Neural cell (in vitro differentiated cells): ENCODE measurements at regions not wholly inside any gene's neighbourhood (a gene's known extent, or its start where the extent isn't known, plus 50 kb on each side); places are given as distances from the start of the nearest gene placed in this dataset.

Source experiments
- H2AFZ ChIP-seq: fragments of 200-600, 300-800 bp; sonication (generic), shearing (Covaris generic); 2 replicates; pipeline ENCODE4 v1.6.0; 2014; ENCODE audit warnings: low read depth, mild to moderate bottlenecking, antibody characterized with exemption, low read length, moderate library complexity
- H3F3A ChIP-seq: fragments of 200-600 bp; shearing (Covaris generic); 2 replicates; pipeline ENCODE4 v1.6.1; 2016; ENCODE audit warnings: mild to moderate bottlenecking, moderate library complexity, mixed read lengths, antibody characterized with exemption, low read length; ENCODE audit not compliant: insufficient read depth, poor library complexity, severe bottlenecking
- H3K27ac ChIP-seq: fragments of 200-600, 300-800 bp; sonication (generic), shearing (Covaris generic); 2 replicates; pipeline ENCODE4 v1.5.1; 2014; ENCODE audit warnings: mild to moderate bottlenecking, low read length, moderate library complexity
- H3K27me3 ChIP-seq: fragments of 300-800, 200-600 bp; sonication (generic), shearing (Covaris generic); 2 replicates; pipeline ENCODE4 v1.6.0; 2014; ENCODE audit warnings: mild to moderate bottlenecking, low read depth, low read length, moderate library complexity; ENCODE audit not compliant: insufficient read depth
- H3K36me3 ChIP-seq: fragments of 300-800, 200-600 bp; sonication (generic), shearing (Covaris generic); 2 replicates; pipeline ENCODE4 v1.5.1; 2014; ENCODE audit warnings: mild to moderate bottlenecking, antibody characterized with exemption, low read length, moderate library complexity; ENCODE audit not compliant: insufficient read depth
- H3K4me2 ChIP-seq: fragments of 300-800, 200-600 bp; sonication (generic), shearing (Covaris generic); 2 replicates; pipeline ENCODE4 v1.6.0; 2014; ENCODE audit warnings: mild to moderate bottlenecking, low read length
- H3K4me3 ChIP-seq: fragments of 300-800, 200-600 bp; sonication (generic), shearing (Covaris generic); 2 replicates; pipeline ENCODE4 v1.5.1; 2014; ENCODE audit warnings: mild to moderate bottlenecking, low read length, moderate library complexity
- H3K79me2 ChIP-seq: fragments of 200-600 bp; shearing (Covaris generic); replicated peaks from 2 replicates; pipeline ENCODE4 v1.6.0; 2014; ENCODE audit warnings: mild to moderate bottlenecking, low read length, moderate library complexity; ENCODE audit not compliant: insufficient read depth
- H3K9ac ChIP-seq: fragments of 300-800, 200-600 bp; sonication (generic), shearing (Covaris generic); 2 replicates; pipeline ENCODE4 v1.6.1; 2016; ENCODE audit warnings: mild to moderate bottlenecking, low read length, mixed read lengths
- H3K9me2 ChIP-seq: fragments of 200-600 bp; shearing (Covaris generic); 2 replicates; pipeline ENCODE4 v1.6.1; 2016; ENCODE audit warnings: mild to moderate bottlenecking, low read length, mixed read lengths; ENCODE audit not compliant: insufficient read depth
- H3K9me3 ChIP-seq: fragments of 200-600, 300-800 bp; sonication (generic), shearing (Covaris generic); 2 replicates; pipeline ENCODE4 v1.6.1; 2016; ENCODE audit warnings: mild to moderate bottlenecking, mixed run types, low read length, moderate library complexity, mixed read lengths
- H4K20me1 ChIP-seq: fragments of 200-600 bp; shearing (Covaris generic); 2 replicates; pipeline ENCODE4 v1.6.1; 2016; ENCODE audit warnings: mild to moderate bottlenecking, mixed run types; ENCODE audit not compliant: insufficient read depth
- EP300 ChIP-seq: fragments of 450-650 bp; conservative IDR thresholded peaks from 2 replicates; pipeline ENCODE4 v1.6.1; 2014; ENCODE audit warnings: antibody characterized with exemption, mild to moderate bottlenecking, moderate library complexity; ENCODE audit not compliant: poor library complexity, severe bottlenecking
- EZH2 ChIP-seq: fragments of 200-600, 300-800 bp; shearing (Covaris generic), sonication (generic); IDR thresholded peaks from 2 replicates; pipeline ENCODE4 v1.6.1; 2014; ENCODE audit warnings: antibody characterized with exemption, low read length, borderline replicate concordance, mild to moderate bottlenecking; ENCODE audit not compliant: insufficient read depth, poor library complexity, severe bottlenecking
- MXI1 ChIP-seq: fragments of 450-650 bp; conservative IDR thresholded peaks from 2 replicates; pipeline ENCODE4 v1.6.1; 2014; ENCODE audit warnings: antibody characterized with exemption, mild to moderate bottlenecking; ENCODE audit not compliant: poor library complexity, severe bottlenecking
- RAD21 ChIP-seq: fragments of 450-650 bp; conservative IDR thresholded peaks from 2 replicates; pipeline ENCODE4 v1.6.1; 2014; ENCODE audit warnings: antibody characterized with exemption, mild to moderate bottlenecking, moderate library complexity
- SMC3 ChIP-seq: fragments of 450-650 bp; conservative IDR thresholded peaks from 2 replicates; pipeline ENCODE4 v1.6.1; 2014; ENCODE audit warnings: antibody characterized with exemption, mild to moderate bottlenecking, moderate library complexity; ENCODE audit not compliant: poor library complexity
- TAF1 ChIP-seq: IDR thresholded peaks from 2 replicates; pipeline ENCODE4 v1.6.1; 2012; ENCODE audit warnings: low read depth
- TF ChIP-seq, protein P1 (sequence below): IDR thresholded peaks from 2 replicates; pipeline ENCODE4 v1.6.1; 2012; ENCODE audit warnings: borderline replicate concordance
- TF ChIP-seq, protein P2 (sequence below): fragments of 450-650 bp; IDR thresholded peaks from 2 replicates; pipeline ENCODE4 v1.5.1; 2014; ENCODE audit warnings: antibody characterized with exemption, mild to moderate bottlenecking, moderate library complexity; ENCODE audit not compliant: poor library complexity, severe bottlenecking

DNA sequence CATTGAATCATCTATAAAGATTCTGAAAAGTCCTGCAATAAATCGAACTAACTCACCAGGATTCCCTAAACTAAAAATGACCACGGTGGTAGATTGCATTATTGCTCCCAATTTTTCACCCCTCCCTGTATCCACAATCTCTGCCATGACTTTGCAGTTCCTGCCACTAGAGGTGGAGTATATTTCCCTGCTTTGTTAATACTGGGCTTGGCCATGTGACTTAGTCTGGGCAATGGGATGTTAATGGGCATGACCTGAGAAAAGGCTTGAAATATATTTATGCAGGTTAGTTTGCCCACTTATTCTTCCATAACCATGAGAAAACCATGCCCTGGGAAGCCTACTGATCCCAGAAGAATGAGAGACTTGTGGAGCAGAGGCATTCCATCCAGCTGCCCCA is 59.1 kb downstream of the NOG start:
- TF ChIP-seq, protein P1, sequence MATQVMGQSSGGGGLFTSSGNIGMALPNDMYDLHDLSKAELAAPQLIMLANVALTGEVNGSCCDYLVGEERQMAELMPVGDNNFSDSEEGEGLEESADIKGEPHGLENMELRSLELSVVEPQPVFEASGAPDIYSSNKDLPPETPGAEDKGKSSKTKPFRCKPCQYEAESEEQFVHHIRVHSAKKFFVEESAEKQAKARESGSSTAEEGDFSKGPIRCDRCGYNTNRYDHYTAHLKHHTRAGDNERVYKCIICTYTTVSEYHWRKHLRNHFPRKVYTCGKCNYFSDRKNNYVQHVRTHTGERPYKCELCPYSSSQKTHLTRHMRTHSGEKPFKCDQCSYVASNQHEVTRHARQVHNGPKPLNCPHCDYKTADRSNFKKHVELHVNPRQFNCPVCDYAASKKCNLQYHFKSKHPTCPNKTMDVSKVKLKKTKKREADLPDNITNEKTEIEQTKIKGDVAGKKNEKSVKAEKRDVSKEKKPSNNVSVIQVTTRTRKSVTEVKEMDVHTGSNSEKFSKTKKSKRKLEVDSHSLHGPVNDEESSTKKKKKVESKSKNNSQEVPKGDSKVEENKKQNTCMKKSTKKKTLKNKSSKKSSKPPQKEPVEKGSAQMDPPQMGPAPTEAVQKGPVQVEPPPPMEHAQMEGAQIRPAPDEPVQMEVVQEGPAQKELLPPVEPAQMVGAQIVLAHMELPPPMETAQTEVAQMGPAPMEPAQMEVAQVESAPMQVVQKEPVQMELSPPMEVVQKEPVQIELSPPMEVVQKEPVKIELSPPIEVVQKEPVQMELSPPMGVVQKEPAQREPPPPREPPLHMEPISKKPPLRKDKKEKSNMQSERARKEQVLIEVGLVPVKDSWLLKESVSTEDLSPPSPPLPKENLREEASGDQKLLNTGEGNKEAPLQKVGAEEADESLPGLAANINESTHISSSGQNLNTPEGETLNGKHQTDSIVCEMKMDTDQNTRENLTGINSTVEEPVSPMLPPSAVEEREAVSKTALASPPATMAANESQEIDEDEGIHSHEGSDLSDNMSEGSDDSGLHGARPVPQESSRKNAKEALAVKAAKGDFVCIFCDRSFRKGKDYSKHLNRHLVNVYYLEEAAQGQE = no peak
- TF ChIP-seq MXI1 (no peak), TAF1 (no peak), EP300 (no peak), RAD21 (no peak)
- TF ChIP-seq, protein P2, sequence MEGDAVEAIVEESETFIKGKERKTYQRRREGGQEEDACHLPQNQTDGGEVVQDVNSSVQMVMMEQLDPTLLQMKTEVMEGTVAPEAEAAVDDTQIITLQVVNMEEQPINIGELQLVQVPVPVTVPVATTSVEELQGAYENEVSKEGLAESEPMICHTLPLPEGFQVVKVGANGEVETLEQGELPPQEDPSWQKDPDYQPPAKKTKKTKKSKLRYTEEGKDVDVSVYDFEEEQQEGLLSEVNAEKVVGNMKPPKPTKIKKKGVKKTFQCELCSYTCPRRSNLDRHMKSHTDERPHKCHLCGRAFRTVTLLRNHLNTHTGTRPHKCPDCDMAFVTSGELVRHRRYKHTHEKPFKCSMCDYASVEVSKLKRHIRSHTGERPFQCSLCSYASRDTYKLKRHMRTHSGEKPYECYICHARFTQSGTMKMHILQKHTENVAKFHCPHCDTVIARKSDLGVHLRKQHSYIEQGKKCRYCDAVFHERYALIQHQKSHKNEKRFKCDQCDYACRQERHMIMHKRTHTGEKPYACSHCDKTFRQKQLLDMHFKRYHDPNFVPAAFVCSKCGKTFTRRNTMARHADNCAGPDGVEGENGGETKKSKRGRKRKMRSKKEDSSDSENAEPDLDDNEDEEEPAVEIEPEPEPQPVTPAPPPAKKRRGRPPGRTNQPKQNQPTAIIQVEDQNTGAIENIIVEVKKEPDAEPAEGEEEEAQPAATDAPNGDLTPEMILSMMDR = no peak
- no peak overlapping the region for H3K9ac ChIP-seq
- no peaks in the 10 kb centered on the region for H3K79me2 ChIP-seq
- no peaks in the 10 kb centered on the region for H3K9me2 ChIP-seq
- H3K4me2 ChIP-seq = no peak overlapping the region
- H3K36me3 ChIP-seq = no peaks in the 10 kb centered on the region
- no peaks in the 10 kb centered on the region for H4K20me1 ChIP-seq
- no peaks in the 10 kb centered on the region for H3K9me3 ChIP-seq
- no peak overlapping the region for H2AFZ ChIP-seq
- H3K27me3 ChIP-seq = no peaks in the 10 kb centered on the region
- H3K4me3 ChIP-seq = no peak overlapping the region
- no peaks in the 10 kb centered on the region for H3F3A ChIP-seq
- H3K27ac ChIP-seq = no peak overlapping the region

DNA sequence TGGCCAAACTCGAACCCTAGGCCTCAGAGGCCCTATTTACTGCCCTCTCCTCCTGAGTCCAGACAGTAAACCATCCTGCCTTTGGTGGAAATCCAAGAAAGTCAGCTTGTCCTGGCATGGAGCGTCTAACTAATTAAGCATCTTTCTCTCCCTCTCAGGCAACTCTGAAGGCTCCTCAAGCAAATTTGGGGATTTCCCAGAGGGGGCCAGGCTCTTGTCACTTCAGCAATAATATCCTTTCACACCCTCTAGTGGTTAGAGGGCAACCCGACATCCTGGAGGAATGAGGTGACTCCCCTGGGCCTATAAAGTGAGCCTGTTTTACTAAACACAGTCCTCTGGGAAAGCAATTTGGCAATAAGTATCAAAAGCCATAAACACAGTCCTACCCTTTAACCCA is 60.4 kb downstream of the NOG start:
- H3K9me3 ChIP-seq = no peaks in the 10 kb centered on the region
- H3K4me2 ChIP-seq = no peak overlapping the region

More for the DNA sequence above, 60.4 kb downstream of the NOG start:
- Histone ChIP-seq H3K36me3 (no peaks in the 10 kb centered on the region), H3K27ac (no peak overlapping the region), H3K4me3 (no peak overlapping the region), H4K20me1 (no peaks in the 10 kb centered on the region), H3K9me2 (no peaks in the 10 kb centered on the region), H3K27me3 (no peaks in the 10 kb centered on the region), H3K9ac (no peak overlapping the region), H2AFZ (no peak overlapping the region), H3F3A (no peaks in the 10 kb centered on the region), H3K79me2 (no peaks in the 10 kb centered on the region)
- TF ChIP-seq, protein P2 = peak; percentile 18
- TF ChIP-seq EZH2 (no peak), SMC3 (peak; percentile 14), MXI1 (no peak)
